ENCODE measurements at regions not wholly inside any gene's neighbourhood (a gene's known extent, or its start where the extent isn't known, plus 50 kb on each side); places are given as distances from the start of the nearest gene placed in this dataset.

DNA sequence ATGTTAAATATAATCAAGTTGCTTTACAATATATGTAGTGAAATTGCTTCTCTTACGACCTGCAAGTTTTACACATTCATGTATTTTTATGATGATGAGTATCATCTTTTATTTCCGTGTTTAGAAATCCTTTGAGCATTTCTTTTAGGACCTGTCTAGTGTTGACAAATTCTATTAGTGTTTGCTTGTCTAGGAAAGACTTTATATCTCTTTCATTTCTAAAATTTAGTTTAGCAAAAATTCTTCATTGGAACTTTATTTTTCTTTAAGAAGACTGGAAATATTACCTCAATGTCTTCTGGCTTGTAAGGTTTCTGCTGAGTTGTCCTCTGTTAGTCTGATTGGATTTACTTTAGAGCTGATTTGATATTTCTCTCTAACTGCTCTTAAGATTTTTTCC, 920.9 kb upstream of the CTNND2 start:
- TF ChIP-seq, protein P1, sequence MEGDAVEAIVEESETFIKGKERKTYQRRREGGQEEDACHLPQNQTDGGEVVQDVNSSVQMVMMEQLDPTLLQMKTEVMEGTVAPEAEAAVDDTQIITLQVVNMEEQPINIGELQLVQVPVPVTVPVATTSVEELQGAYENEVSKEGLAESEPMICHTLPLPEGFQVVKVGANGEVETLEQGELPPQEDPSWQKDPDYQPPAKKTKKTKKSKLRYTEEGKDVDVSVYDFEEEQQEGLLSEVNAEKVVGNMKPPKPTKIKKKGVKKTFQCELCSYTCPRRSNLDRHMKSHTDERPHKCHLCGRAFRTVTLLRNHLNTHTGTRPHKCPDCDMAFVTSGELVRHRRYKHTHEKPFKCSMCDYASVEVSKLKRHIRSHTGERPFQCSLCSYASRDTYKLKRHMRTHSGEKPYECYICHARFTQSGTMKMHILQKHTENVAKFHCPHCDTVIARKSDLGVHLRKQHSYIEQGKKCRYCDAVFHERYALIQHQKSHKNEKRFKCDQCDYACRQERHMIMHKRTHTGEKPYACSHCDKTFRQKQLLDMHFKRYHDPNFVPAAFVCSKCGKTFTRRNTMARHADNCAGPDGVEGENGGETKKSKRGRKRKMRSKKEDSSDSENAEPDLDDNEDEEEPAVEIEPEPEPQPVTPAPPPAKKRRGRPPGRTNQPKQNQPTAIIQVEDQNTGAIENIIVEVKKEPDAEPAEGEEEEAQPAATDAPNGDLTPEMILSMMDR (IDR thresholded peaks at IDR 0.05; ENCODE audit: partially characterized antibody, unreplicated experiment): no peak
- no peaks in the 10 kb centered on the region for H3K4me1 Mint-ChIP-seq (ENCODE audit: low read depth, unreplicated experiment)
- peaks cover 3% of the 10 kb centered on the region for H3K9me3 Mint-ChIP-seq (ENCODE audit: unreplicated experiment)
- peaks cover 17% of the 10 kb centered on the region for H3K36me3 Mint-ChIP-seq (ENCODE audit: unreplicated experiment)
- H3K27ac Mint-ChIP-seq (ENCODE audit: unreplicated experiment): no peak overlapping the region
- H3K27me3 Mint-ChIP-seq (ENCODE audit: unreplicated experiment): no peaks in the 10 kb centered on the region
- DNase-seq: no peak
- H3K4me3 Mint-ChIP-seq (ENCODE audit: unreplicated experiment): no peak overlapping the region

DNA sequence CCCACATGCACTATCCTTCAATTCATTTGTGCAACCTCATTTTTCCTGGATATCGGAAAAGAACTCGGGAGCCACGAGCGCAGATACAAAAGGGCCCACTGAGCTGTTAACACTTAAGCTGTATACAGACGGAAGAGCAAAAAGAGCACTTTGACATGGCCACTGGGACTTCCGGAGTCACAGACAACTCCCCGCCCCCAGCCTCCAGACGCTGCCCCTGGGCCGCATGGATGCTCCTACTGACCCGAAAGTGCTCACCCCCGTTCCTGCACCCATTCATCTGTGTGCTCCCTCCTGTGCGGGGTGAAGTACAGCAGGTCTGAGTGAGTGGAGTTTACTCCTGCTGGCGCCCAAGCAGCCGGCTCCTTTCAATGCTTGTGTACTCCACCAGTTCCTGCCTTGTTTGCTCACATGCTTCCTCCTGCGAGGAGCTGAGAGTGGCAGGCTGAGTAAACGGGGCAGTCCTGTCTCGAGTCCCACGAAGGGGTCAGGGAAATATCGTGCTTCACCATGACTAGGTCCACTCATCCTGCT, 901.0 kb upstream of the CTNND2 start:
- Mint-ChIP-seq H3K27ac (ENCODE audit: unreplicated experiment) (no peak overlapping the region), H3K4me1 (ENCODE audit: low read depth, unreplicated experiment) (no peaks in the 10 kb centered on the region), H3K36me3 (ENCODE audit: unreplicated experiment) (no peaks in the 10 kb centered on the region), H3K27me3 (ENCODE audit: unreplicated experiment) (no peaks in the 10 kb centered on the region), H3K4me3 (ENCODE audit: unreplicated experiment) (no peak overlapping the region), H3K9me3 (ENCODE audit: unreplicated experiment) (peaks cover 2% of the 10 kb centered on the region)
- no peak for DNase-seq
- TF ChIP-seq, protein P1 (IDR thresholded peaks at IDR 0.05; ENCODE audit: partially characterized antibody, unreplicated experiment): no peak

DNA sequence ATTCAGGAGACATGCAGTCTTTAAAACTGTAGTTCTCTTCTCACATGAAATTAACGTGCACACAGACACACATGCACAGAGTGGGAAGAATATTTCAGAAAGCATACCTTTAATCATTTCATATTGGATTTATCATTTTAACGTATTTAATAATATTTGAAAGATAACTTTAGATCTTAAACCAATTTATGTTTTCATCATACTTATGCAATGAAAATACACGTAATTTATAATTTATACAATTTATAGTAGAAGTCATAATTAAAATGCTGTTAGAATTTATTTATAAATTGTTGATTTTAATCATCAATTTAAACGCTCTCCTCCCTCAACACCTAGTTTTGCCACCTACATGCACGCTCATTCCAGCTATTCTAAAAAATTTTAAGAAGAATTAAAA, 894.9 kb upstream of the CTNND2 start:
- DNase-seq: no peak
- no peaks in the 10 kb centered on the region for H3K4me1 Mint-ChIP-seq (ENCODE audit: low read depth, unreplicated experiment)
- H3K4me3 Mint-ChIP-seq (ENCODE audit: unreplicated experiment): no peak overlapping the region
- TF ChIP-seq, protein P1 (IDR thresholded peaks at IDR 0.05; ENCODE audit: partially characterized antibody, unreplicated experiment): no peak
- H3K27me3 Mint-ChIP-seq (ENCODE audit: unreplicated experiment): peaks cover under 1% of the 10 kb centered on the region
- H3K27ac Mint-ChIP-seq (ENCODE audit: unreplicated experiment): no peak overlapping the region
- H3K36me3 Mint-ChIP-seq (ENCODE audit: unreplicated experiment): peaks cover 1% of the 10 kb centered on the region
- H3K9me3 Mint-ChIP-seq (ENCODE audit: unreplicated experiment): peaks cover under 1% of the 10 kb centered on the region

DNA sequence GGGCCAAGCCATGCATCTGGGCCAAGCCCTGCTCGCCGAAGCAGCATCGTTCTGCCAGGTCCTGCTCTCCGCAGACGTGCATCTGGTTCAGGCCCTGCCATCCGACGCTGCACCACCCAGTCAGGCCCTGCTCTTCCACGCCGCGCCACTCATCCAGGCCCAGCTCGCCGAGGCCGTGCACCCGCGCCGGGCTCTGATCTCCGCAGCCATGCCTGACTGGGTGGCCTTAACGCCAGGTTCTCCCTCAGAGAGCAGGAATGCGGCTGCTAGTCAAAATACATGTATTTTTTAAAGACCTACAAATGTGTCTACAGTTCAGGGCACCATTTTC, 891.1 kb upstream of the CTNND2 start:
- no peak overlapping the region for H3K27ac Mint-ChIP-seq (ENCODE audit: unreplicated experiment)
- no peak overlapping the region for H3K4me3 Mint-ChIP-seq (ENCODE audit: unreplicated experiment)
- H3K27me3 Mint-ChIP-seq (ENCODE audit: unreplicated experiment): peaks cover 3% of the 10 kb centered on the region
- peaks cover 5% of the 10 kb centered on the region for H3K36me3 Mint-ChIP-seq (ENCODE audit: unreplicated experiment)
- TF ChIP-seq, protein P1 (IDR thresholded peaks at IDR 0.05; ENCODE audit: partially characterized antibody, unreplicated experiment): no peak
- no peaks in the 10 kb centered on the region for H3K4me1 Mint-ChIP-seq (ENCODE audit: low read depth, unreplicated experiment)
- H3K9me3 Mint-ChIP-seq (ENCODE audit: unreplicated experiment): peaks cover 5% of the 10 kb centered on the region
- DNase-seq: no peak

DNA sequence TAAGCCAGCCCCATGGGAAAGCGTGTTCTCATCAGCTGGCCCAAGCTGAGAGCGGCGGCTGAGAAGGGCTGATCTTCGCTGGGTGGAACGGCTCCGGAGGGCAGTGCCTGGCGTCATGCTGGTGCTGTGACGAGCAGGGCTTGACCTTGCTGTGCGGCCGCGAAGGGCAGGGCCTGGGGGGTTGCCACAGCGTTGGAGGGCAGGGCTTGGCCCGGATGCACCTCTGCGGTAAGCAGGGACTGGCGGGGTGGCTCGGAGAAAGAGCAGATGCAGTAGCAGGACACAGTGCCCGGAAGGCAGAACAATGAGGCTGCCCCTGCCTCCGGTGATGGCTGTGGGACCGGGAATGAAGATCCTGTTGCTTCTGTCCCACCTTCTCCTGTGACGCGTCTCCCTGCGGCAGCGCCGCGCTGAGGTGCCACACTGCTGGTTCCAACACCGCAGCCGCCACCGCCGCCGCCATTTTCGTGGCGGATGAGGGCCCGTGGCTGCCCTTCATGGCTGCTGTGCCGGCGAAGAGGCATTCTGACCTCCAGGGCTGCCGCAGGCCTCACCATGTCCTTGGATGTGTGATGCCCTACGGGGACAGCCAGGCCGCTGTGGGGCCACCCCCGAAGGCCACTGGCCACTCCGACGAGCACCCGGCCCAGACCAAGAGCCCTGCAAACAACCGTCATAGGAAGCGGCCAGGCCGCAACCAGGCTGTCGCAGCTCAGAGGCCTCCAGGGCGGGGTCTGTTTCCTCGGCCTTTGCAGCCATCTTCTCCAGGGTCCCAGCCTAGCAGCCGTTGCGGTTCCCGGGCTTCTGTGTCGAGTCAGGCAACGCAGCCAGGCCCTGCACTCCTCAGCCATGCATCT, 890.5 kb upstream of the CTNND2 start:
- DNase-seq: no peak
- H3K4me3 Mint-ChIP-seq (ENCODE audit: unreplicated experiment): no peak overlapping the region
- TF ChIP-seq, protein P1 (IDR thresholded peaks at IDR 0.05; ENCODE audit: partially characterized antibody, unreplicated experiment): no peak
- peaks cover 5% of the 10 kb centered on the region for H3K36me3 Mint-ChIP-seq (ENCODE audit: unreplicated experiment)
- no peak overlapping the region for H3K27ac Mint-ChIP-seq (ENCODE audit: unreplicated experiment)
- H3K27me3 Mint-ChIP-seq (ENCODE audit: unreplicated experiment): peaks cover 3% of the 10 kb centered on the region
- peaks cover 5% of the 10 kb centered on the region for H3K9me3 Mint-ChIP-seq (ENCODE audit: unreplicated experiment)
- H3K4me1 Mint-ChIP-seq (ENCODE audit: low read depth, unreplicated experiment): no peaks in the 10 kb centered on the region
